ENCODE measurements at regions not wholly inside any gene's neighbourhood (a gene's known extent, or its start where the extent isn't known, plus 50 kb on each side); places are given as distances from the start of the nearest gene placed in this dataset.
"Not testable (repeated sequence)": the region's sequence is repeated elsewhere in the genome, so short reads cannot be mapped to it uniquely, and the experiment has no call there.

- TF ChIP-seq Cebpa-rat (IDR thresholded peaks at IDR 0.05) = no peak
- no peak overlapping the region for H3K4me2 ChIP-seq
- no peak overlapping the region for H3K9ac ChIP-seq
- H4K20me1 ChIP-seq = no peaks in the 10 kb centered on the region
- H3K4me3 ChIP-seq = no peak overlapping the region
- no peaks in the 10 kb centered on the region for H3K9me3 ChIP-seq
- no peak overlapping the region for H3K27ac ChIP-seq
- H3K4me1 ChIP-seq = no peaks in the 10 kb centered on the region
- H3K27me3 ChIP-seq = no peaks in the 10 kb centered on the region
- no peaks in the 10 kb centered on the region for H3K36me3 ChIP-seq
These were observed 167.4 kb downstream of the DUSP10 start for GRCh38 chr1:221574529-221574928.

- Histone ChIP-seq H4K20me1 (no peaks in the 10 kb centered on the region), H3K4me1 (no peaks in the 10 kb centered on the region), H3K4me2 (no peak overlapping the region), H3K27me3 (no peaks in the 10 kb centered on the region), H3K9me3 (no peaks in the 10 kb centered on the region), H3K36me3 (no peaks in the 10 kb centered on the region), H3K27ac (no peak overlapping the region), H3K4me3 (no peak overlapping the region), H3K9ac (no peak overlapping the region)
- no peak for TF ChIP-seq Cebpa-rat (IDR thresholded peaks at IDR 0.05)
These were observed 166.3 kb downstream of the DUSP10 start for GRCh38 chr1:221575605-221576004.

GRCh38 chr1:221576268-221576667 lies 165.6 kb downstream of the DUSP10 start:
- H3K9me3 ChIP-seq = no peaks in the 10 kb centered on the region
- no peak overlapping the region for H3K27ac ChIP-seq
- no peaks in the 10 kb centered on the region for H3K4me1 ChIP-seq
- no peaks in the 10 kb centered on the region for H4K20me1 ChIP-seq
- no peak overlapping the region for H3K9ac ChIP-seq
- no peaks in the 10 kb centered on the region for H3K27me3 ChIP-seq
- H3K4me3 ChIP-seq = no peak overlapping the region
- no peak for TF ChIP-seq Cebpa-rat (IDR thresholded peaks at IDR 0.05)
- no peak overlapping the region for H3K4me2 ChIP-seq
- H3K36me3 ChIP-seq = no peaks in the 10 kb centered on the region

GRCh38 chr1:221583465-221583864 lies 158.4 kb downstream of the DUSP10 start:
- H3K4me3 ChIP-seq = no peak overlapping the region
- no peaks in the 10 kb centered on the region for H3K36me3 ChIP-seq
- no peak overlapping the region for H3K9ac ChIP-seq
- H3K4me1 ChIP-seq = no peaks in the 10 kb centered on the region
- H3K27ac ChIP-seq = no peak overlapping the region
- no peaks in the 10 kb centered on the region for H3K27me3 ChIP-seq
- H3K9me3 ChIP-seq = peaks cover 10% of the 10 kb centered on the region
- H4K20me1 ChIP-seq = no peaks in the 10 kb centered on the region
- TF ChIP-seq Cebpa-rat (IDR thresholded peaks at IDR 0.05) = no peak
- no peak overlapping the region for H3K4me2 ChIP-seq

GRCh38 chr1:221587013-221587412 lies 154.9 kb downstream of the DUSP10 start:
- H3K9me3 ChIP-seq, H3K36me3 ChIP-seq, H3K27ac ChIP-seq, H3K9ac ChIP-seq, H4K20me1 ChIP-seq, H3K27me3 ChIP-seq, H3K4me2 ChIP-seq, H3K4me3 ChIP-seq, H3K4me1 ChIP-seq: not testable (repeated sequence)

- not testable (repeated sequence) for H3K4me3 ChIP-seq, H3K9me3 ChIP-seq, H3K36me3 ChIP-seq, H3K27me3 ChIP-seq, H3K4me2 ChIP-seq, H3K4me1 ChIP-seq, H4K20me1 ChIP-seq, H3K27ac ChIP-seq, H3K9ac ChIP-seq
These were observed 150.6 kb downstream of the DUSP10 start for GRCh38 chr1:221591250-221591649.

- H3K27ac ChIP-seq = no peak overlapping the region
- no peaks in the 10 kb centered on the region for H3K36me3 ChIP-seq
- no peak overlapping the region for H3K9ac ChIP-seq
- peaks cover 8% of the 10 kb centered on the region; the same call in 1 of the 2 replicates for H3K4me1 ChIP-seq
- no peaks in the 10 kb centered on the region; the same call in 1 of the 2 replicates for H3K9me3 ChIP-seq
- H3K4me2 ChIP-seq = no peak overlapping the region
- H3K4me3 ChIP-seq = no peak overlapping the region
- no peaks in the 10 kb centered on the region for H3K27me3 ChIP-seq
- no peaks in the 10 kb centered on the region for H4K20me1 ChIP-seq
- no peak for TF ChIP-seq Cebpa-rat (IDR thresholded peaks at IDR 0.05)
These were observed 147.3 kb downstream of the DUSP10 start for GRCh38 chr1:221594576-221594975.

GRCh38 chr1:221598122-221598521 lies 143.8 kb downstream of the DUSP10 start:
- Histone ChIP-seq H3K27me3 (no peaks in the 10 kb centered on the region), H3K4me3 (no peak overlapping the region), H4K20me1 (no peaks in the 10 kb centered on the region), H3K27ac (no peak overlapping the region), H3K4me2 (no peak overlapping the region), H3K4me1 (peaks cover 8% of the 10 kb centered on the region; the same call in 1 of the 2 replicates), H3K36me3 (no peaks in the 10 kb centered on the region), H3K9me3 (no peaks in the 10 kb centered on the region; the same call in 1 of the 2 replicates), H3K9ac (no peak overlapping the region)
- no peak for TF ChIP-seq Cebpa-rat (IDR thresholded peaks at IDR 0.05)

GRCh38 chr1:221601166-221601565 lies 140.7 kb downstream of the DUSP10 start:
- Histone ChIP-seq H3K27ac (no peak overlapping the region), H3K9me3 (no peaks in the 10 kb centered on the region; the same call in 1 of the 2 replicates), H3K4me3 (no peak overlapping the region), H3K4me1 (no peaks in the 10 kb centered on the region), H3K36me3 (no peaks in the 10 kb centered on the region), H3K9ac (no peak overlapping the region), H3K4me2 (no peak overlapping the region), H4K20me1 (no peaks in the 10 kb centered on the region), H3K27me3 (no peaks in the 10 kb centered on the region)
- no peak for TF ChIP-seq Cebpa-rat (IDR thresholded peaks at IDR 0.05)

GRCh38 chr1:221602830-221603229 lies 139.1 kb downstream of the DUSP10 start:
- TF ChIP-seq Cebpa-rat (IDR thresholded peaks at IDR 0.05) = no peak
- Histone ChIP-seq H3K4me3 (no peak overlapping the region), H3K27ac (no peak overlapping the region), H3K36me3 (no peaks in the 10 kb centered on the region), H3K9me3 (no peaks in the 10 kb centered on the region), H3K27me3 (no peaks in the 10 kb centered on the region), H3K4me1 (no peaks in the 10 kb centered on the region), H3K4me2 (no peak overlapping the region), H4K20me1 (no peaks in the 10 kb centered on the region), H3K9ac (no peak overlapping the region)

- not testable (repeated sequence) for H3K27me3 ChIP-seq, H3K4me3 ChIP-seq, H3K36me3 ChIP-seq, H3K4me1 ChIP-seq, H3K9me3 ChIP-seq, H4K20me1 ChIP-seq, H3K4me2 ChIP-seq, H3K9ac ChIP-seq, H3K27ac ChIP-seq
These were observed 137.5 kb downstream of the DUSP10 start for GRCh38 chr1:221604390-221604789.

Measured in BLaER1 (cell line).